ENCODE measurements at regions not wholly inside any gene's neighbourhood (a gene's known extent, or its start where the extent isn't known, plus 50 kb on each side); places are given as distances from the start of the nearest gene placed in this dataset.

DNA sequence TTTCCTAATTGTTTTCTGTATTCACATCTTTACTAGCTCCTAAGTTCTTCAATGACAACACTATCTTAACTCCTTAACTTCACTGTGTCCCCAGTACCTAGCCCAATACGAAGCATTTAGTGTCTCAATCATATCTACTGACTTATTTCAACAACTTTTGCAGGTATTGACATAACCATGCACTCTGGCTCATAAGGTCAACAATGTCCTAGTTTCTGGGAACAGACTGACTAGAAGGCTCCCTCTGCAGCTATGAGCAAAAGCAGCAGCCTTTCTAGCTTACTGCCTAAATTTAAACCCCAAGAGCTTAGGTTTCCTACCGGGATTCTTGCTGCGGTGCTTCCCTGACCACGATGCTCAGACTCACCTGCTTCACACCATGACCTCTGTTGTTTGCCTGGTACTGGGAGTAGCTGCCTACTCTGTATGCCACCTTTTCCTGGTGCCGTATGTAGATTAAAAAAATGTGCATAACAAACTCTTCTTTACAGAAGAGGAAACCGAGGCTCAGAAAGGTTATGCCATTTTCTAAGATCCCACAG is 767.7 kb downstream of the TUSC7 start:
- CTCF ChIA-PET, result no interaction called here
- Histone ChIP-seq H4K20me1 (ENCODE audit: low read length) (no peaks in the 10 kb centered on the region), H3K9me2 (replicated peaks; ENCODE audit: low read length) (no peaks in the 10 kb centered on the region), H2AFZ (ENCODE audit: low read length) (no peak overlapping the region), H3K4me2 (ENCODE audit: low read length) (no peak overlapping the region), H3F3A (ENCODE audit: low read length, unreplicated experiment) (no peaks in the 10 kb centered on the region), H3K4me1 (ENCODE audit: insufficient read depth, low read length) (no peaks in the 10 kb centered on the region), H3K36me3 (ENCODE audit: low read depth, low read length) (no peaks in the 10 kb centered on the region), H3K27ac (ENCODE audit: low read length) (no peak overlapping the region), H3K79me2 (ENCODE audit: low read length) (no peaks in the 10 kb centered on the region), H3K9ac (ENCODE audit: low read length) (no peak overlapping the region), H3K4me3 (ENCODE audit: low read length) (no peak overlapping the region), H3K27me3 (ENCODE audit: low read length) (no peaks in the 10 kb centered on the region), H3K9me3 (ENCODE audit: low read length) (peaks cover 23% of the 10 kb centered on the region; the same call in 1 of the 2 replicates)
- TF ChIP-seq EZH2phosphoT487 (IDR thresholded peaks at IDR 0.05; ENCODE audit: borderline replicate concordance, low read length), result no peak
- TF ChIP-seq, protein P1, sequence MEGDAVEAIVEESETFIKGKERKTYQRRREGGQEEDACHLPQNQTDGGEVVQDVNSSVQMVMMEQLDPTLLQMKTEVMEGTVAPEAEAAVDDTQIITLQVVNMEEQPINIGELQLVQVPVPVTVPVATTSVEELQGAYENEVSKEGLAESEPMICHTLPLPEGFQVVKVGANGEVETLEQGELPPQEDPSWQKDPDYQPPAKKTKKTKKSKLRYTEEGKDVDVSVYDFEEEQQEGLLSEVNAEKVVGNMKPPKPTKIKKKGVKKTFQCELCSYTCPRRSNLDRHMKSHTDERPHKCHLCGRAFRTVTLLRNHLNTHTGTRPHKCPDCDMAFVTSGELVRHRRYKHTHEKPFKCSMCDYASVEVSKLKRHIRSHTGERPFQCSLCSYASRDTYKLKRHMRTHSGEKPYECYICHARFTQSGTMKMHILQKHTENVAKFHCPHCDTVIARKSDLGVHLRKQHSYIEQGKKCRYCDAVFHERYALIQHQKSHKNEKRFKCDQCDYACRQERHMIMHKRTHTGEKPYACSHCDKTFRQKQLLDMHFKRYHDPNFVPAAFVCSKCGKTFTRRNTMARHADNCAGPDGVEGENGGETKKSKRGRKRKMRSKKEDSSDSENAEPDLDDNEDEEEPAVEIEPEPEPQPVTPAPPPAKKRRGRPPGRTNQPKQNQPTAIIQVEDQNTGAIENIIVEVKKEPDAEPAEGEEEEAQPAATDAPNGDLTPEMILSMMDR (conservative IDR thresholded peaks at IDR 0.05; ENCODE audit: low read depth, low read length), result no peak
- no peak for TF ChIP-seq EZH2 (IDR thresholded peaks at IDR 0.05; ENCODE audit: low read length, unreplicated experiment)
- intact Hi-C loops (cut with micrococcal nuclease), result no loop called here
- no peak for ATAC-seq
- BruUV-seq (replicated peaks), result no TSS peak
- no peak for DNase-seq
- POLR2A ChIA-PET (ENCODE audit: unreplicated experiment), result no interaction called here

DNA sequence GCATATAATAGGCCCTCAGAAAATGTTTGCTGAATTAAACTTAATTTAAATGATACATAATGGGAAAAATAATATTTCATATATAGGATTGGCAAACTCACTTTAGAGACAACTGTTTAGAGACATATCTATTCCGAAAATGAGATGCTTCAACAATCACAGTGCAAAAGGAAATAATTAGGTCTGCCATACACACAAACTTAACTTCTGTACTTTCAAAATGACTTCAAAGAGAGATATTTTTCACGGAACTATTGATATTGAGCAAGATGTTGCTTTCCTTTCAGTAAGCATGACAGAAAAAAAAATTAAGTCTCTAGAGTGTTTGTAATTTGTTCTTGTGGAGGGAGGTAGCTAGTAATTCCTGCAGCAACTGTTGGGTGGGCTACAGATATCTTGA is 769.5 kb downstream of the TUSC7 start:
- H3F3A ChIP-seq (ENCODE audit: low read length, unreplicated experiment), result no peaks in the 10 kb centered on the region
- intact Hi-C loops (cut with micrococcal nuclease), result no loop called here
- TF ChIP-seq EZH2phosphoT487 (IDR thresholded peaks at IDR 0.05; ENCODE audit: borderline replicate concordance, low read length) (no peak), EZH2 (IDR thresholded peaks at IDR 0.05; ENCODE audit: low read length, unreplicated experiment) (no peak)
- TF ChIP-seq, protein P1 (conservative IDR thresholded peaks at IDR 0.05; ENCODE audit: low read depth, low read length), result no peak
- no peaks in the 10 kb centered on the region for H3K27me3 ChIP-seq (ENCODE audit: low read length)
- H3K79me2 ChIP-seq (ENCODE audit: low read length), result no peaks in the 10 kb centered on the region
- no peaks in the 10 kb centered on the region for H3K4me1 ChIP-seq (ENCODE audit: insufficient read depth, low read length)
- H2AFZ ChIP-seq (ENCODE audit: low read length), result no peak overlapping the region
- no peak overlapping the region for H3K4me3 ChIP-seq (ENCODE audit: low read length)
- peaks cover 18% of the 10 kb centered on the region; the same call in 1 of the 2 replicates for H3K9me3 ChIP-seq (ENCODE audit: low read length)
- no peak overlapping the region for H3K4me2 ChIP-seq (ENCODE audit: low read length)
- ChIA-PET CTCF (no interaction called here), POLR2A (ENCODE audit: unreplicated experiment) (no interaction called here)
- DNase-seq, result no peak
- H4K20me1 ChIP-seq (ENCODE audit: low read length), result no peaks in the 10 kb centered on the region
- H3K27ac ChIP-seq (ENCODE audit: low read length), result no peak overlapping the region
- no peaks in the 10 kb centered on the region for H3K36me3 ChIP-seq (ENCODE audit: low read depth, low read length)
- no peaks in the 10 kb centered on the region for H3K9me2 ChIP-seq (replicated peaks; ENCODE audit: low read length)
- BruUV-seq (replicated peaks), result no TSS peak
- no peak overlapping the region for H3K9ac ChIP-seq (ENCODE audit: low read length)
- no peak for ATAC-seq

DNA sequence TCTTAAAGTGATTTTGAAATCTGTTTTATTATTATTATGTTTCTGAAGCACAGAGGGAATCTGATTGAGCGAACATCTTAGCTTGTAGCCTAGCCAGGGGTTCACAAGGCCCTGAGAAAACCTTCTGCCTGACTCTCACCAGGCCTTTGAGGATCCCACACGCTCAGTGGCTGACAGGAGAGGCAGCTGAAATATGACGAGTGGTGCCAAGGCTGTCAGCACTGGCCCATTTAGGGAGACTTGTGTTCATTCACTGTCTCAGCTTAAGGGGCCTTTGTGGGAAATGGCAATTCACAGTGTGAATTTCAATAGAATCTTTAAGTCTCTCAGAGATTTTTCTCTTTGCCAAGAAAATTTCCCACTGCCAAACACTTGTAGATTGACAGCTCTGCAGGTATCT is 770.9 kb downstream of the TUSC7 start:
- Histone ChIP-seq H2AFZ (ENCODE audit: low read length) (no peak overlapping the region), H4K20me1 (ENCODE audit: low read length) (no peaks in the 10 kb centered on the region), H3K9ac (ENCODE audit: low read length) (no peak overlapping the region), H3K36me3 (ENCODE audit: low read depth, low read length) (no peaks in the 10 kb centered on the region), H3K4me1 (ENCODE audit: insufficient read depth, low read length) (no peaks in the 10 kb centered on the region), H3F3A (ENCODE audit: low read length, unreplicated experiment) (no peaks in the 10 kb centered on the region), H3K4me3 (ENCODE audit: low read length) (no peak overlapping the region), H3K27me3 (ENCODE audit: low read length) (no peaks in the 10 kb centered on the region), H3K9me2 (replicated peaks; ENCODE audit: low read length) (no peaks in the 10 kb centered on the region), H3K79me2 (ENCODE audit: low read length) (no peaks in the 10 kb centered on the region), H3K27ac (ENCODE audit: low read length) (no peak overlapping the region), H3K4me2 (ENCODE audit: low read length) (no peak overlapping the region), H3K9me3 (ENCODE audit: low read length) (peaks cover 13% of the 10 kb centered on the region; the same call in 1 of the 2 replicates)
- CTCF ChIA-PET, result no interaction called here
- POLR2A ChIA-PET (ENCODE audit: unreplicated experiment), result no interaction called here
- no peak for ATAC-seq
- intact Hi-C loops (cut with micrococcal nuclease), result no loop called here
- TF ChIP-seq EZH2phosphoT487 (IDR thresholded peaks at IDR 0.05; ENCODE audit: borderline replicate concordance, low read length) (no peak), EZH2 (IDR thresholded peaks at IDR 0.05; ENCODE audit: low read length, unreplicated experiment) (no peak)
- TF ChIP-seq, protein P1 (conservative IDR thresholded peaks at IDR 0.05; ENCODE audit: low read depth, low read length), result no peak
- no peak for DNase-seq
- no TSS peak for BruUV-seq (replicated peaks)

Measured in PC-3 (cell line).